GM23338 (cell line): ENCODE measurements at regions not wholly inside any gene's neighbourhood (a gene's known extent, or its start where the extent isn't known, plus 50 kb on each side); places are given as distances from the start of the nearest gene placed in this dataset.
A peak's percentile ranks its signal among the peaks of the same experiment; 100 is the strongest.
"Not testable (repeated sequence)": the region's sequence is repeated elsewhere in the genome, so short reads cannot be mapped to it uniquely, and the experiment has no call there.

Source experiments
- ATAC-seq: fragments of 200-7000 bp; cut with Tn5 transposase; 3 replicates; pipeline ENCODE4 v1.9.1; 2020
- DNase-seq: peaks from one replicate; pipeline ENCODE4 v3.0.0-alpha.2; 2015; ENCODE audit warnings: low spot score
- H2AFZ ChIP-seq: fragments of 200-600 bp; sonication (generic); 2 replicates; pipeline ENCODE4 v1.8.0; 2016; ENCODE audit warnings: antibody characterized with exemption, mild to moderate bottlenecking, moderate library complexity
- H3F3A ChIP-seq: fragments of 200-600 bp; sonication (generic); replicated peaks from 2 replicates; pipeline ENCODE4 v1.8.0; 2017; ENCODE audit warnings: antibody characterized with exemption, mixed run types, low read depth
- H3K27ac ChIP-seq: fragments of 200-600 bp; sonication (generic); 2 replicates; pipeline ENCODE4 v1.6.1; 2016; ENCODE audit warnings: low read depth
- H3K27me3 ChIP-seq: fragments of 200-600 bp; sonication (generic); 2 replicates; pipeline ENCODE4 v1.8.0; 2016; ENCODE audit warnings: mild to moderate bottlenecking, mixed run types, moderate library complexity; ENCODE audit not compliant: insufficient read depth
- H3K36me3 ChIP-seq: fragments of 200-600 bp; sonication (generic); 2 replicates; pipeline ENCODE4 v1.8.0; 2016; ENCODE audit warnings: mild to moderate bottlenecking; ENCODE audit not compliant: insufficient read depth
- H3K4me1 ChIP-seq: fragments of 200-600 bp; sonication (generic); 2 replicates; pipeline ENCODE4 v1.8.0; 2016; ENCODE audit warnings: mild to moderate bottlenecking, moderate library complexity; ENCODE audit not compliant: insufficient read depth
- H3K4me2 ChIP-seq: fragments of 200-600 bp; sonication (generic); 2 replicates; pipeline ENCODE4 v1.7.1; 2017; ENCODE audit warnings: mixed run types
- H3K4me3 ChIP-seq: fragments of 200-600 bp; sonication (generic); 2 replicates; pipeline ENCODE4 v1.6.1; 2016; ENCODE audit warnings: mixed run types
- H3K79me2 ChIP-seq: fragments of 200-600 bp; sonication (generic); replicated peaks from 2 replicates; pipeline ENCODE4 v1.8.0; 2017; ENCODE audit warnings: mild to moderate bottlenecking; ENCODE audit not compliant: insufficient read depth
- H3K9me2 ChIP-seq: fragments of 200-600 bp; sonication (generic); 2 replicates; pipeline ENCODE4 v1.8.0; 2017; ENCODE audit not compliant: insufficient read depth
- H4K20me1 ChIP-seq: fragments of 200-600 bp; sonication (generic); replicated peaks from 2 replicates; pipeline ENCODE4 v1.8.0; 2017; ENCODE audit warnings: mild to moderate bottlenecking; ENCODE audit not compliant: insufficient read depth
- H3K27ac Mint-ChIP-seq: 2 replicates; pipeline ENCODE4 v1.8.0; 2020; ENCODE audit warnings: inconsistent platforms, mild to moderate bottlenecking, moderate library complexity, mixed read lengths
- H3K27me3 Mint-ChIP-seq: 3 replicates; pipeline ENCODE4 v1.8.0; 2022; ENCODE audit warnings: low read depth, mild to moderate bottlenecking, moderate library complexity, mixed read lengths, inconsistent platforms; ENCODE audit not compliant: insufficient read depth, poor library complexity
- H3K36me3 Mint-ChIP-seq: 3 replicates; pipeline ENCODE4 v1.8.0; 2021; ENCODE audit warnings: low read depth, mild to moderate bottlenecking, inconsistent platforms, moderate library complexity, mixed read lengths
- H3K4me1 Mint-ChIP-seq: 3 replicates; pipeline ENCODE4 v1.8.0; 2020; ENCODE audit warnings: mild to moderate bottlenecking, inconsistent platforms, mixed read lengths
- H3K4me3 Mint-ChIP-seq: 3 replicates; pipeline ENCODE4 v1.8.0; 2021; ENCODE audit warnings: moderate library complexity, mild to moderate bottlenecking, inconsistent platforms, mixed read lengths
- H3K9me3 Mint-ChIP-seq: 3 replicates; pipeline ENCODE4 v1.8.0; 2020; ENCODE audit warnings: moderate library complexity, mild to moderate bottlenecking, inconsistent platforms, mixed read lengths
- CTCF ChIP-seq, 2 experiments: fragments of 200-600 bp in 1 of 2; sonication (generic) in 1 of 2; conservative IDR thresholded peaks; 2 replicates each; pipeline versions ENCODE4 v1.5.1 to v1.6.1; 2016 to 2017; ENCODE audit warnings: antibody characterized with exemption in 2 of 2, low read depth in 2 of 2, mild to moderate bottlenecking in 2 of 2, moderate library complexity in 1 of 2
- ETS1 ChIP-seq: IDR thresholded peaks from 2 replicates; pipeline ENCODE4 v1.6.1; 2016; ENCODE audit warnings: antibody characterized with exemption
- EZH2phosphoT487 ChIP-seq: fragments of 200-600 bp; sonication (generic); IDR thresholded peaks from one replicate; pipeline ENCODE4 v1.8.1; 2018; ENCODE audit warnings: antibody characterized with exemption; ENCODE audit not compliant: unreplicated experiment
- JUNB ChIP-seq: IDR thresholded peaks from one replicate; pipeline ENCODE4 v1.6.1; 2016; ENCODE audit warnings: antibody characterized with exemption; ENCODE audit not compliant: unreplicated experiment
- NANOG ChIP-seq: IDR thresholded peaks from 2 replicates; pipeline ENCODE4 v1.6.1; 2016; ENCODE audit warnings: antibody characterized with exemption, borderline replicate concordance
- POLR2AphosphoS5 ChIP-seq: IDR thresholded peaks from 2 replicates; pipeline ENCODE4 v1.6.1; 2016; ENCODE audit warnings: antibody characterized with exemption, low read depth
- REST ChIP-seq: IDR thresholded peaks from one replicate; pipeline ENCODE4 v1.6.1; 2018; ENCODE audit warnings: antibody characterized with exemption; ENCODE audit not compliant: unreplicated experiment
- ZNF114 ChIP-seq: fragments of 250-450 bp; sonication (Bioruptor Pico); IDR thresholded peaks from 2 replicates; pipeline ENCODE4 v1.5.0; 2020; ENCODE audit warnings: mild to moderate bottlenecking, moderate library complexity

- ATAC-seq: no peak
- no peak overlapping the region for H3K4me3 Mint-ChIP-seq
- H3K36me3 ChIP-seq: no peaks in the 10 kb centered on the region
- H3K27me3 Mint-ChIP-seq: no peaks in the 10 kb centered on the region
- no peaks in the 10 kb centered on the region for H4K20me1 ChIP-seq
- no peaks in the 10 kb centered on the region for H3K4me1 ChIP-seq
- H3K4me2 ChIP-seq: no peak overlapping the region
- TF ChIP-seq ETS1: no peak
- no peaks in the 10 kb centered on the region for H3K9me2 ChIP-seq
- H3K4me3 ChIP-seq: no peak overlapping the region
- no peaks in the 10 kb centered on the region for H3K36me3 Mint-ChIP-seq
- H2AFZ ChIP-seq: no peak overlapping the region
- H3K27me3 ChIP-seq: no peaks in the 10 kb centered on the region
- peak; percentile 28 for DNase-seq
- no peaks in the 10 kb centered on the region for H3K79me2 ChIP-seq
- H3F3A ChIP-seq: no peaks in the 10 kb centered on the region
- H3K27ac ChIP-seq: no peak overlapping the region
- H3K27ac Mint-ChIP-seq: no peak overlapping the region
- no peaks in the 10 kb centered on the region for H3K9me3 Mint-ChIP-seq
- peaks cover 10% of the 10 kb centered on the region for H3K4me1 Mint-ChIP-seq
Measured at GRCh38 chr2:58699411-58699810, 458.3 kb upstream of the FANCL start.

GRCh38 chr2:58698620-58699019 is 457.5 kb upstream of the FANCL start:
- no peak for ATAC-seq

GRCh38 chr2:58694114-58694513 is 453.0 kb upstream of the FANCL start:
- not testable (repeated sequence) for H3K79me2 ChIP-seq, H3K27ac ChIP-seq, ATAC-seq, H3K4me3 ChIP-seq, H3K9me3 Mint-ChIP-seq, H3K27me3 Mint-ChIP-seq, H3K27ac Mint-ChIP-seq, H3K27me3 ChIP-seq, H3K4me3 Mint-ChIP-seq, H3K4me2 ChIP-seq, H3K9me2 ChIP-seq, H3K36me3 ChIP-seq, H3K4me1 Mint-ChIP-seq, H3F3A ChIP-seq, H4K20me1 ChIP-seq, H2AFZ ChIP-seq, DNase-seq, H3K4me1 ChIP-seq, H3K36me3 Mint-ChIP-seq

More at GRCh38 chr2:58698620-58699019, 457.5 kb upstream of the FANCL start:
- H3K4me1 Mint-ChIP-seq: peaks cover 10% of the 10 kb centered on the region
- H3K79me2 ChIP-seq: no peaks in the 10 kb centered on the region
- H3K27me3 ChIP-seq: no peaks in the 10 kb centered on the region
- no peak for DNase-seq
- no peak overlapping the region for H3K27ac Mint-ChIP-seq
- no peaks in the 10 kb centered on the region for H3K36me3 ChIP-seq
- H3K4me3 Mint-ChIP-seq: no peak overlapping the region
- no peaks in the 10 kb centered on the region for H3K9me2 ChIP-seq
- no peaks in the 10 kb centered on the region for H3F3A ChIP-seq
- TF ChIP-seq EZH2phosphoT487 (no peak), REST (no peak), CTCF (conservative IDR thresholded peaks at IDR 0.05; ENCODE audit: low read depth in 2 of 2) (no peak), NANOG (no peak), ZNF114 (CRISPR knock-in tag) (no peak), JUNB (no peak), POLR2AphosphoS5 (no peak)
- no peaks in the 10 kb centered on the region for H4K20me1 ChIP-seq
- H3K36me3 Mint-ChIP-seq: no peaks in the 10 kb centered on the region
- H3K27me3 Mint-ChIP-seq: no peaks in the 10 kb centered on the region
- H3K4me1 ChIP-seq: no peaks in the 10 kb centered on the region
- H2AFZ ChIP-seq: no peak overlapping the region
- no peak overlapping the region for H3K27ac ChIP-seq
- no peak overlapping the region for H3K4me3 ChIP-seq
- H3K4me2 ChIP-seq: no peak overlapping the region
- H3K9me3 Mint-ChIP-seq: no peaks in the 10 kb centered on the region; the same call in 2 of the 3 replicates

- not testable (repeated sequence) for H3K27me3 Mint-ChIP-seq, DNase-seq, H3K27ac Mint-ChIP-seq, H3K4me3 Mint-ChIP-seq, H3K4me1 ChIP-seq, H4K20me1 ChIP-seq, H3K4me2 ChIP-seq, H3K9me2 ChIP-seq, ATAC-seq, H3K4me1 Mint-ChIP-seq, H2AFZ ChIP-seq, H3K36me3 Mint-ChIP-seq, H3K79me2 ChIP-seq, H3K36me3 ChIP-seq, H3K9me3 Mint-ChIP-seq, H3F3A ChIP-seq, H3K4me3 ChIP-seq, H3K27ac ChIP-seq, H3K27me3 ChIP-seq
Measured at GRCh38 chr2:58691041-58691440, 449.9 kb upstream of the FANCL start.
